HG02852 (cell line): ENCODE measurements at regions not wholly inside any gene's neighbourhood (a gene's known extent, or its start where the extent isn't known, plus 50 kb on each side); places are given as distances from the start of the nearest gene placed in this dataset.

Experiments used
- ATAC-seq: cut with Tn5 transposase; IDR thresholded peaks from one replicate; pipeline ENCODE4 v1.9.1; 2021; ENCODE audit warnings: mild to moderate bottlenecking, moderate library complexity; ENCODE audit not compliant: unreplicated experiment

GRCh38 chr2:128780434-128781080 lies 461.9 kb upstream of the HS6ST1 start:
- no peak for ATAC-seq

GRCh38 chr2:128781166-128781565 lies 462.5 kb upstream of the HS6ST1 start:
- no peak for ATAC-seq

- no peak for ATAC-seq
Observed at GRCh38 chr2:128781585-128782385, 463.1 kb upstream of the HS6ST1 start.

GRCh38 chr2:128782411-128783192 lies 463.9 kb upstream of the HS6ST1 start:
- no peak for ATAC-seq

- ATAC-seq: no peak
Observed at GRCh38 chr2:128783193-128783671, 464.6 kb upstream of the HS6ST1 start.

GRCh38 chr2:128783896-128784295 lies 465.2 kb upstream of the HS6ST1 start:
- no peak for ATAC-seq

GRCh38 chr2:128784626-128785306 lies 466.1 kb upstream of the HS6ST1 start:
- ATAC-seq: no peak

GRCh38 chr2:128786316-128786715 lies 467.6 kb upstream of the HS6ST1 start:
- no peak for ATAC-seq

GRCh38 chr2:128786741-128787478 lies 468.2 kb upstream of the HS6ST1 start:
- no peak for ATAC-seq

- ATAC-seq: no peak
Observed at GRCh38 chr2:128787616-128788015, 468.9 kb upstream of the HS6ST1 start.

- no peak for ATAC-seq
Observed at GRCh38 chr2:128788636-128789220, 470.1 kb upstream of the HS6ST1 start.

GRCh38 chr2:128789221-128789620 lies 470.6 kb upstream of the HS6ST1 start:
- ATAC-seq: no peak

GRCh38 chr2:128789776-128790455 lies 471.2 kb upstream of the HS6ST1 start:
- ATAC-seq: no peak

GRCh38 chr2:128790541-128791001 lies 471.9 kb upstream of the HS6ST1 start:
- ATAC-seq: no peak

- ATAC-seq: no peak
Observed at GRCh38 chr2:128791120-128791984, 472.7 kb upstream of the HS6ST1 start.

GRCh38 chr2:128791985-128792320 lies 473.3 kb upstream of the HS6ST1 start:
- ATAC-seq: no peak

GRCh38 chr2:128792476-128793054 lies 473.9 kb upstream of the HS6ST1 start:
- ATAC-seq: no peak

GRCh38 chr2:128793404-128793803 lies 474.7 kb upstream of the HS6ST1 start:
- no peak for ATAC-seq
